Vagina (tissue), 2 donors: ENCODE measurements at regions not wholly inside any gene's neighbourhood (a gene's known extent, or its start where the extent isn't known, plus 50 kb on each side); places are given as distances from the start of the nearest gene placed in this dataset.

Experiments
- CTCF ChIP-seq, 3 experiments: fragments of 450-650 bp in 2 of 3; fragments of 200-600 bp in 1 of 3; sonication (generic) in 1 of 3; IDR thresholded peaks; one replicate each; pipeline ENCODE4 v1.5.1; 2017 to 2019; ENCODE audit warnings: antibody characterized with exemption in 3 of 3, mild to moderate bottlenecking in 2 of 3, moderate library complexity in 2 of 3
- POLR2A ChIP-seq, 2 donors: fragments of 450-650 bp; IDR thresholded peaks; one replicate each; pipeline ENCODE4 v1.6.1; 2017; ENCODE audit warnings: antibody characterized with exemption in 2 of 2, mild to moderate bottlenecking in 2 of 2, moderate library complexity in 2 of 2

DNA sequence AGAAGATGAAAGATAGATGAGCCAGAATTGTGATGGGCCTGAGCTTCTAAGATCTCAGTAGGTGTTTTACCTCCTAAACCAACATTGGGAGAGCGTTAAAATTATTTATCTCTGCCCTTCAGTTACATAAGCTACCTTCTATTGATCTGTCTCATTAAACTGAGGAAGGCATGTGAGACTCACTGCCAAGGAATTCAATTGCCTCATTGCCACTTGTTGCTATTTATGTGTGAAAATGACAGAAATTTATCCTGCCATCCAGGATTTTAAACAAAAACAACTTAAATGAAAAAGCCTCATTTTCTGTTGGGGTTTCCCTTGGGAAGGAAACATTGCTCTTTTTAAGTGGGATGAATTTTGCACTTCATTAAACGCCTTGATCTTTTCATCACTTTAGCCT, 78.7 kb upstream of the RUNX1 start:
- TF ChIP-seq CTCF (IDR thresholded peaks at IDR 0.05), result no peak
- TF ChIP-seq POLR2A (IDR thresholded peaks at IDR 0.05), result no peak
